ENCODE measurements at regions not wholly inside any gene's neighbourhood (a gene's known extent, or its start where the extent isn't known, plus 50 kb on each side); places are given as distances from the start of the nearest gene placed in this dataset.
A peak's percentile ranks its signal among the peaks of the same experiment; 100 is the strongest.

GRCh38 chr4:13907255-13907751, 279.8 kb upstream of the BOD1L1 start:
- no peaks in the 10 kb centered on the region for H3K79me1 ChIP-seq (ENCODE audit: insufficient read depth, low read depth, low read length, poor library complexity, severe bottlenecking)
- Mint-ChIP-seq H3K27ac (peak overlapping the region in 2 of 3 experiments; percentile 19 to 53; a peak in 3 of 7 replicates), H3K4me1 (peaks cover 9 to 11% of the 10 kb centered on the region in 2 experiments), H3K9me3 (no peaks in the 10 kb centered on the region), H3K36me3 (ENCODE audit: insufficient read depth in 1 of 3, low read depth in 3 of 3) (no peaks in the 10 kb centered on the region), H3K4me3 (no peak overlapping the region), H3K27me3 (ENCODE audit: low read depth) (no peaks in the 10 kb centered on the region)
- no peak overlapping the region for H3K4me2 ChIP-seq (ENCODE audit: insufficient read depth, insufficient read length, low read length)
- no peak overlapping the region for H4K91ac ChIP-seq (ENCODE audit: insufficient read length, low read depth, low read length)
- H2BK5ac ChIP-seq (ENCODE audit: insufficient read length, low read length): no peak overlapping the region
- no peak; the same call in 2 of the 3 replicates for TF ChIP-seq CTCF (conservative IDR thresholded peaks at IDR 0.05)
- no peak overlapping the region for H3K14ac ChIP-seq (ENCODE audit: insufficient read depth, low read length)
- H3K4ac ChIP-seq (ENCODE audit: low read depth, low read length): no peak overlapping the region
- no peak overlapping the region for H2BK20ac ChIP-seq (ENCODE audit: low read depth, low read length, poor library complexity, severe bottlenecking)
- no peak overlapping the region for H2BK120ac ChIP-seq (ENCODE audit: low read depth, low read length, poor library complexity, severe bottlenecking)
- H2BK15ac ChIP-seq (ENCODE audit: low read depth, low read length): no peak overlapping the region
- H4K5ac ChIP-seq (ENCODE audit: insufficient read length, low read depth, low read length): no peak overlapping the region
- no peak overlapping the region for H2AK5ac ChIP-seq (ENCODE audit: insufficient read length, low read length)
- WGBS (ENCODE audit: extremely low coverage, insufficient read length, low lambda C conversion rate): no CpG with 5 or more reads among the region's 1 CpG
- no peak overlapping the region for H3K9ac ChIP-seq (ENCODE audit: extremely low read depth, insufficient read length, low read length)
- no peak overlapping the region for H3K27ac ChIP-seq (ENCODE audit: insufficient read length, low read depth, low read length)
- peaks cover 6% of the 10 kb centered on the region; the same call in 1 of the 2 replicates for H3K4me1 ChIP-seq (ENCODE audit: insufficient read depth, low read length)
- no peaks in the 10 kb centered on the region for H3K27me3 ChIP-seq (ENCODE audit: insufficient read depth, low read length)
- DNase-seq: no peak
- no peak overlapping the region for H3K23ac ChIP-seq (ENCODE audit: insufficient read length, low read depth, low read length)
- no peaks in the 10 kb centered on the region for H4K20me1 ChIP-seq (ENCODE audit: control insufficient read depth, insufficient read depth, insufficient read length)
- no peak overlapping the region for H2AFZ ChIP-seq (ENCODE audit: low read length)
- no peak overlapping the region for H3K56ac ChIP-seq (ENCODE audit: insufficient read length, low read depth, low read length)
- no peak overlapping the region for H4K8ac ChIP-seq (replicated peaks; ENCODE audit: insufficient read length, low read depth, low read length)
- H3K23me2 ChIP-seq (ENCODE audit: insufficient read length, low read depth, low read length, poor library complexity, severe bottlenecking): no peaks in the 10 kb centered on the region
- H3T11ph ChIP-seq (ENCODE audit: low read length): no peak overlapping the region
- H3K79me2 ChIP-seq (ENCODE audit: insufficient read depth, low read length): no peaks in the 10 kb centered on the region
- no peak overlapping the region for H3K18ac ChIP-seq (ENCODE audit: insufficient read length, low read depth, low read length)
- H2BK12ac ChIP-seq (ENCODE audit: insufficient read length, low read depth, low read length): no peak overlapping the region
- no peaks in the 10 kb centered on the region for H3K9me3 ChIP-seq (ENCODE audit: control insufficient read depth, low read depth, low read length)

Measured in H9 (cell line).